ENCODE measurements at regions not wholly inside any gene's neighbourhood (a gene's known extent, or its start where the extent isn't known, plus 50 kb on each side); places are given as distances from the start of the nearest gene placed in this dataset.
A peak's percentile ranks its signal among the peaks of the same experiment; 100 is the strongest.

DNA sequence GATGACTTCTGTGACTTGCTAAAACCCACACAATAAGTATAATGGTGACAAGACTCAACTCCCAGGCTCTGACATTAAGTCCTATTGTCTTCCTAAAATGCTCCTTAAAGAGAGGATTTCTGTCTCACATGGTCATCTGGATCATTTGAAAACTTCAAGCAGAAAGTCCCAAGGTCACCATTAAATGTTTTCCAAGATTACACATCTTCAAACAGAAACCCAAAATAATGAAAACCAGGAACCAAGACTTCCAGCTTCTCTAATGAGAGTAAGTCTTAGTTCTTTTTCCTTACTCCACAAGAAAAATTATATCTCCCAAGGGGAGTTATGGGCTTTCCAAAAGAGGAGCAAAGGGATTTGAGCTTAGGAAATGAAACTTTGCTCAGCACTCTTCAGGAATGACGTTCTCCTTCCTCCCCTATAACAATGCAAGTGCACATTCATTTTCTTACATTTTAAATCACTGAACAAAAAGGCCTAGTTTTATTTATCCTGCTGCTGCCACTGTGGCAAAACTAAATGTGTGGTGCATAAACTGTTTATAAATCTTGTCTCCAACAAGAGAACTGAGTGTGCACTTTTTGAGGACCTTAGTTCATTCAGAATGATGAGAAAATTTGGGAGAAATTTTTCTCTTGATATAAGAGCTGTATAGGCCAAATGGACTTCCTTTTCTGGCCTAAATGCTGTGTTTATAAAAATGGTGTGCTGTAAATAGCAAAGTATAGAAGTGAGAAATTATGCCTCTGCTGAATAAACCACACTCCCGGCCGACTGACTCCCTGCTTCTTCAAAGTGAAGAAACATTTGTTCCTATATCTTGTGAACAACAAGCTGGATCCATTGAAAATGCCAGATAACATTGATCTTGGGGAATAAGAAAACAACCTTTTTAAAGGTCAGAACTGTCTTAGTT lies 148.4 kb upstream of the PLEKHG7 start:
- no peak for DNase-seq (ENCODE audit: low read depth in 2 of 2)

DNA sequence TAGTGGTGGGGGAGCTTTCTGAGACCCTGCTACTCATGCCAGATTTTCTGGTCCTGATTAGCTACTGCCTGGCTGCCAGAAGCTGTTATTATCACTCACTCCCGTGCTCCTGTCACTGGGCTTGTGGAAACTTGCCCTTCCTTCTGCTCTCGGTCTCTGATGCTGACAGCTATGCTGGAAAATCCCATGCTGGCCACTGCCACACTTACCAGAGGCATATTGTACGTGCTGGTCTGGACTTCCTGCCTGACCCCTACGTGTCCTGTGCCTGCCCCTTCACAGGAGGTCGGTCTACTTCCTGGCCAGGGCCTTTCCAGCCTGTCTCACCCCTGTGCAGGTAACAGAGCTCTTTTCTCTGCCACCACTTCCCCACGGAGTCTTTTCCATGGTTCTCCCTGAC lies 149.4 kb upstream of the PLEKHG7 start:
- DNase-seq (ENCODE audit: low read depth in 2 of 2) = no peak

DNA sequence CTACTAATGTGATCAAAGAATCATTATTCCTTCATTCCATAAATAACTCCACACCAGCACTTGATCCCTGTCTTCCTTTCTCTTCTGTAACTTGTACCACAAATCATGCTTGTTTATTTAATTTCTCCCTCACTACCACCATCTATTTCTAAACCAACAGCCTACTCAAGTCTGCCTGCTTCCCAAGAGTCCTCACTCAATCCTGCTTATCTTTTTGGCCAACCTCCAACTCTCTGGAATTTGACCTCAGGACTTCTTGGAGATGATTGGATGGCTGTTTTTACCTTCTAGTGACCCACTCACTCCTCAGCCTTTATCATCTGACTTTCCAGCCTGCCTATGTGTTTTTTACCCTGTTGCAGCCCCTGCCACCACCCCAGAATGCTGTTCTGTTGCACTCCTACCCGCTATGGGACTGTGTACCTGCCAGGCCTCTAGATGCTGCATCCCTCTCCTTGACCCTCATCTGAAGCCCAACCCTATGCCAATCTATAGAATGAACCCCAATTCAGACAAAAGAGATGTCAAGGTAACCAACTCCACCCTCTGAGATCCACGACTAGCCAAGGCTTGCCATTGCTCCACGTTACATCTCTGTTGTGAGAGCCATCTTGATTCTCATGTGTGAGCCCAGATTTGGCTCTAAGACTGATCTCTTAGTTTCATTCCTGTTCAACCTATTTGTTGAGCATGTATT lies 150.2 kb upstream of the PLEKHG7 start:
- no peak for DNase-seq (ENCODE audit: low read depth in 2 of 2)

DNA sequence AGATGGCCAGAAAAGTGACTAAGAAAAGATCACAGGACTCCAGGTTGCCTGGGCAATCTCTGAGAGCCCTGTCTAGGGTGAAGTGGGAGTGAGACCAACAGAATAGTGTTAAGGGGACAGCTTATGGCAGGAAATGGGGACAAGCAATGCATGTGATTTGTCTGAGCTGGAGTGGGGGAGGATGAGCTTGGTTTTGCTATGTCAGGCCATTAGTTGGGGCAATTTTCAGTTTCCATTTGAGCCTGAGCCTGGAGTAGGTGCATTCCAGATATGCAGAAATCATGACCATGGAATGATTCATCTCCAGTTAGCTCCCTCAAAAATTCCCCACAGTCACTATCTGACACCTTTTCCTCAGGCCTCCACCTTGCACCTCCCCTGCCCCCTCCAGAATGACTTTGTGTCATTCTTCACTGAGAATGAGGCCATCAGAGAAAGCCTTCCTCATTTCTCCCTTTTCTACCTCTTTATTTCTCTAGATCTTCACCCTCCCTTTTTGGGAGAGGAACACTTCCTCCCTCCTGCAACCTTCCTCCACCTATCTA lies 150.9 kb upstream of the PLEKHG7 start:
- DNase-seq (ENCODE audit: low read depth in 2 of 2) = peak in 1 of 2 donors; percentile 29

DNA sequence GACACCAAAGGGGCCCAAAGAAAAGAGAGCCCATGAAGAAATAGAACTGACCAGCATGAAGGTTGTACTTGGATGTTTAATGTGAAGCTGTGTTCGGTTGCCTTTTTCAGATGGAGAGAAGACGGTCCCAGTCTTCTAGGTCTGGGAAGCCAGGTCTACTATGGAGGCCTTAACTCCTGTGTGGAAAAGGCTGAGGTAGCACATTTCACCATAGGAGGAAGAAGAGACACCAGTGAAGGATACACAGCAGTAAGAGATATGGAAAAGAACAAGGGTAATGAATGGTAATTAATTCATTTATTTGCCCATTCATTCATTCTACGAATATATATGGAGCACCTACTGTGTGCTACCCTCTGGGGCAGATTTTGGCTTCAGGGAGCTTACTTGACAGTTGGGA lies 151.6 kb upstream of the PLEKHG7 start:
- no peak for DNase-seq (ENCODE audit: low read depth in 2 of 2)

DNA sequence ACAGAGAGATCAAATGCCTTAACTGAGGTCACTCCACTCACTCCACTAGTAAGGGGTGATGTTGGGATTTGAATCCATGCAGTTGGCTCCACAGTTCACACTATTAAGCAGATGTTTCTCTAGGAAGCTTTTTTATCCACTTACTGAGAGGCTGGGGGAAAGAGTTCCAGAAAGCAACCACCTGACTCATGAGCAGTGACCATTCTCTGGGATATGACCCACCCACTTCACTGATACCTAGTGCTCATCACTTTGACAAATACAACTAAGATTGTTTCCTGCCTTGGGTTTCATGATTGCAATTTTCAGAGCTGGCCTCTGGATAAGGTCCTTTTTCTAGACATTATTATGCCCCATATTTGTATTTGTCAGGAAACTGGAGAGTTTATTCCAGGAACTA lies 152.1 kb upstream of the PLEKHG7 start:
- no peak for DNase-seq (ENCODE audit: low read depth in 2 of 2)

DNA sequence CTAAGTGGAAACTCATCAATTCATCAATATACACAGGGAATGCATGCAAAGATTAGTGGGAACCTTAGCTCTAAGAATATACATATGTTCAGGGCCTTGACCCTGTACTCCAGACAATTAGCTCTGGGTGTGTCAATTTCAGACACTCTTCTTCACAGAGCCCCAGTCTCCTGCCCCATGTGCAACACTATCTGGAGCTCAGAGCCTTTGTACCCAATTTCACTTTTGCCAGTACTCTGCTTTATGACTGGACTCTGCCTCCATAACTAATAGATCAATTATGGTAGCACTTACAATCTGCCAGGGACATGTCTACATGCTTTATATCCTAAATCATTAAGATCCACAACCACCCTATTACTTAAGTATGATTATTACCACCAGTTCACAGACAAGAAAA lies 152.5 kb upstream of the PLEKHG7 start:
- no peak for DNase-seq (ENCODE audit: low read depth in 2 of 2)

DNA sequence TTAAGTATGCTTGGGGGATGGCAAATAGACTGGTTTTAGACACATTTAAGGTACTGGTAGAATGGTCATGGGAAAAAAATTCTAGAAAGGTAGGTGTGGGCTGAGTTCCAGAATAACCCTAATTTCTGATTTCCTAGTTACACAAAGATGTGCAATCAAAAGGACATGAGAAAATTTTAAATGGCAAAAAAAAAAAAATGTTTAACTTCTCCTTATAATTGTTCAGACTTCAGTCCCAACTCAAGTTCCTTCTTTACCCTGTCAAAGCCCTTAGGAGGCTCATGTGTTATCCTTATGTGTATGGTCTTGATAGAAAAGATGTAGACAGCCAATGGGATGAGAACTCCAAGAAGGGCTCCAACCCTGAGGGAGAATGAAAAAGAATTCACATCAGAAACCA lies 153.3 kb upstream of the PLEKHG7 start:
- no peak for DNase-seq (ENCODE audit: low read depth in 2 of 2)

DNA sequence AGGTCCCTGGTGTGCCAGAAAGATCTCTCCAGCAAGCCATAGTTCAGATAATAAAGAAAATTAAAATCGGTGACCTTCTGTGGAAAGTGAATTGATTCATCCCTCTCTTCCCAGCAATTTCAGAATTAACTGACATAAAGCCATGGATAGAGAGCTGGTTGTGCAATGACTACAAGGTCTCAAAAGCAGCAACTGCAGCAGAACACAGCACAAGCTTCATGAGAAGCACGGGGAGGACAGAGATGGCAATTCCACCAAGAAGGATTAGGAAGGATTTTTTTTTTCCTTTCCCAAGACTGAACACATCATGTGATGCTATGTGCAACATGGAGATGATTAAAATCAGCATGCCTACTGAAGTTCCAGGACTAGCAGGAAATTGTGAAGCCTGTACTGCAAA lies 154.9 kb upstream of the PLEKHG7 start:
- no peak for DNase-seq (ENCODE audit: low read depth in 2 of 2)

DNA sequence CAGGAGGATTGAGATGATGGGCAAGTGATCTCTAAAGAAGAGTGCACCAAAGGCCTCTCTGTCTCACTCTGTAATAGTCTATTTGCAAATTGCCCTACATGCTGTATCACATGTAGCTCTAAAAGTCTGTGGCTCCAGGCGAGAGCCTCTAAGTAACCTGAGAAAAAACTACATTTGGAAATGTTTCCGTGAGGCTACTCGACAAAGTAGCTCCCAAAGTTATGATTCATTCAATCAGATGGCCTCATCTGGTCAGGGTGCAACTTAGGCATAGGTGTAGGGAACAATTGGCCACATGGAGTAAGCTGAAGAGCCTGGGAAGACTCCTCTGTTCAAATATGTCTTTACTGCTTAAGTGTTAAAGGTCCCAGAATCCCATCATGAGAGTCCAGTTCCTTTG lies 155.4 kb upstream of the PLEKHG7 start:
- no peak for DNase-seq (ENCODE audit: low read depth in 2 of 2)

DNA sequence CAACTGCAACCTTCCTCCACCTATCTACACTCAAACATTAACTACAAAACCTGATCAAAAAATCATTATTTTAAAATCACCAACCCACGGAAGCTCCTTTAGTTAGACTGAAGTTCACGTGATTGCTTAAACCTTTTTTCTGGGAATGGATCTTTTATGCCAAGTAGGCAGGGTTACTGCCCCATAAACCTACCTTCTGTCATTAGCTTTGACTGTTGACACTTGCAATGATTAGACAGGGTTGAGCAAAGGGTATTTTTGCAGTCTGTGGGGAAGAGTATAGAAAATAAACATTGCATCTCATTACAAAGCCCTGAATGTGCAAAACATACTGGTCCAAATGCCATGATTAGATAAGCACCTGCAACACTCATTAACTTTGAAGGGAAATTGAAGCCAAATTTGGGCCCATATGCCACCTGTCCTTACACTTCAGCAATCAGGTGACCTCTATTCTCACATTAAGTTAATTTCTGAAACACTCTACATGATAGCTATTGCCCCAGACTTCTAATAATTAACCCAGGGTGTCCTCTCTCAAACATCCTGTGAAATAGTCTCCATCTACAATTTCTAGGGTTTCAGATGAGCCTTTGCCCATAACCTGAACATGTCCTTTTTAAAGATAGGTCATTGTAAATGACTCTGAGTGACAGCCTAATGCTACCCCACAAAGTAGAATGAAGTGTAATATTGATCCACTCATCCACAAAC lies 156.0 kb upstream of the PLEKHG7 start:
- no peak for DNase-seq (ENCODE audit: low read depth in 2 of 2)

DNA sequence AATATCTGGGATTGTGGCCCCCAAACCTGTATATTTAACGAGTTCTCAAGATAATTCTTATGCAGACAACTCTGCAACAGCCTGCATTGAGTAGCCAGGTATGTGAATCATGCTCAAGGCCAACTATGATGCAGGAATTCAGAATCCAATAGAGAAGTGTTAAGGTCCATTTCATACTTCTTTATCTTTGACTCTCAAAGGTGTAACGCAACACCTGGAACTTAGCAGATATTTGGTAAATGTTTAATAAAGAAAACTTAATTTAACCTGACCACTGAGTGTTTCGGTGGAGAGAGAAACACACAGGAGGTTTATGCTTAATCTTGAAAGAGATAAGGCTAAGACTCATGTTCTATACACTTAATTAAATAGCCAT lies 156.5 kb upstream of the PLEKHG7 start:
- no peak for DNase-seq (ENCODE audit: low read depth in 2 of 2)

DNA sequence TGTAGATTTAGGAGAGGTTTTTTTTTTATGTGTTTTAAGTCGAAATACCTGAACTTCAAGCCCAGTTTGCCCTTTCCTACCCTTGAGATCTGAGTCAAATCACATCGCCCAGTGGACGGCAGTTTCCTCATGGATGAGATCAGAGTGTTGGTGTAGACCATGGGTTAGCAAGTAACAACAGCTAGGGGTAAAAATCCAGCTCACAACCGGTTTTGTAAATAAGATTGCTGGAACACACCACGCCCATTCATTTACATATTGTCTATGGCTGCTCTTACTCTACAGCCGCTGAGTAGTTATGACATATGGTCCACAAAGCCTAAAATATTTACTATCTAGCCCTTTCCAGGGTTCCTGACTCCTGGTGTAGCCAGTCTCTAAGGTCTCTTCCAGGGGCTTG lies 158.5 kb upstream of the PLEKHG7 start:
- no peak for DNase-seq (ENCODE audit: low read depth in 2 of 2)

DNA sequence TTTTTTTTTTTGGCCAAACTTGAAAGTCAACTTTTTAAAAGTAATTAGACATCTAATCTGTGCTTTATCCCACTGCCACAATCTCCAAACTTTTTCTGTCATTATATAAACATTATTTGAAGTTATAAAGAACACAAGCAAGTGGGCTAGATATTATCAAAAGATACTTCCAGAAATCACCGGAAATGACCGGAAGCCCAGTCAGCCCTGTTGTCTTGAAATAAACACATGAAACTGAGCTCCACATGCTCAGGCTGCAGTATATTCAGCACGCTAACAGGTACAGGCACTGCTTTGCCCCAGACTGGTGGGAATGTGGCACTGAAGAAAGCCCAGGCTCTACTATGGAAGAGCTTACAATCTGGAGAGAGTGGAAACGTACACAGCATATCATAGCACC lies 158.9 kb upstream of the PLEKHG7 start:
- no peak for DNase-seq (ENCODE audit: low read depth in 2 of 2)

DNA sequence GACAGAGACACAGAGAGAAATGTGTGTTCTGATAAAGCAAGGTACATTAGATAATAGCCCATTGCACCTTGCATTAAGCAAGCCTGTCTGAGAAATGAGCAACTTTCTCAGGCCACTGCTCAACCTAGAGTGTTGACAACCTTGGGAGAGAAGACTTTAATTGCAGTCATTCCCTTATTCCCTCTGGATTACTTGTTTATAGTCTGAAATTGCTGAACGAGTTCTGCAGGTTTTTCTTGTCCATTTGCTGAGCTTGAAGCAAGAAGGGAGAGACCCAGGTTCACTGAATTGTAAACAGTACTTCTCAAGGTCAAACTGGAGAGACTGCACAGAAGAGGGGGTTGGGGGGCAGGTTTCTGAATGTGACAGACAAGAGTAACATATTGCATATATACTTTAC lies 159.4 kb upstream of the PLEKHG7 start:
- DNase-seq (ENCODE audit: low read depth in 2 of 2) = no peak

DNA sequence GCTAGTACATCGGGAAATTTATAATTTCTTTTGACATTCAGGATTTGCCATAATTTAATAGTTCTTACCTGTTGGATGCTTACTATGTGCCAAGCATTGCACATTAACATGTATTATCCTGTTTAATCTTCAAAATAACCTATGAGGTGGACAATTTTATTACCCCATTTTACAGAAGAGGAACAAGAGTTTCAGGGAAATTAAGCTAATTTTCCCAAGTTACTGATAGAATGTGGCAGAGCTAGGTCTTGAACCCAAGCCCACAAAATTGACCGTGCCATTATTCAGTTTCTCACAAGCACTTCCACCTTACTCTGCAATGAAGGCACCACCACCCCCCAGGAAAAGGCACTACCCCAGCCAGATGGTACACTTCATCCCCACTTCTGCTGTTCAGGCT lies 161.1 kb upstream of the PLEKHG7 start:
- no peak for DNase-seq (ENCODE audit: low read depth in 2 of 2)

DNA sequence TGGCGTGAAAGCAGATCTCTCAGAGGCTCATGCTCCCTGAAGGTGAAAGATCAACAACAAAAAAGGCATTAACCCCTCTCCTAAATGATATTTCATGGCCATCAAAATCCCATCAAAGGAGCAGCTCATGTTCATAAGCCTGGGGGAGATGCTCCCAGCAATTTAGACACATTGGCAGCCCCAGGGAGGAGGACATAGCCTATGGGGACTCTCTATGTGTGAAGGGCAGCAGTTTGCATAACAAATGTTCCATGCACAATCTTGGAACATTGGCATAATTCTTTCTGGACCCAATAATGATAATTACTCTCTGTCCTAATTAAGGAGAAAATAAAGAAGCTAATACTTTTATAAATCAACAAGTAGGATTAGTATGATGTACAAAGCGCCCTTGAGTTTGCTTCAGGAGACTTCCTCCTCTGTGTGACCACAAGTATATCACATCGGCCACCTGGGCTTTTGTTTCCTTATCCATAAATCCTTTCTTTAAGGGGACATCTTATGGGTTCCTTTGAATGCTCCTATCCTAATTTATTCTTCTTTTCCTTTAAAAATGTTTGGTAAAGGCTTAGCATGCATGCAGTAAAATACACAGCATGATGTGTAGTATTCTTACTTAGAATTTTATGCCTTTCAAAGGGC lies 161.9 kb upstream of the PLEKHG7 start:
- DNase-seq (ENCODE audit: low read depth in 2 of 2) = no peak

DNA sequence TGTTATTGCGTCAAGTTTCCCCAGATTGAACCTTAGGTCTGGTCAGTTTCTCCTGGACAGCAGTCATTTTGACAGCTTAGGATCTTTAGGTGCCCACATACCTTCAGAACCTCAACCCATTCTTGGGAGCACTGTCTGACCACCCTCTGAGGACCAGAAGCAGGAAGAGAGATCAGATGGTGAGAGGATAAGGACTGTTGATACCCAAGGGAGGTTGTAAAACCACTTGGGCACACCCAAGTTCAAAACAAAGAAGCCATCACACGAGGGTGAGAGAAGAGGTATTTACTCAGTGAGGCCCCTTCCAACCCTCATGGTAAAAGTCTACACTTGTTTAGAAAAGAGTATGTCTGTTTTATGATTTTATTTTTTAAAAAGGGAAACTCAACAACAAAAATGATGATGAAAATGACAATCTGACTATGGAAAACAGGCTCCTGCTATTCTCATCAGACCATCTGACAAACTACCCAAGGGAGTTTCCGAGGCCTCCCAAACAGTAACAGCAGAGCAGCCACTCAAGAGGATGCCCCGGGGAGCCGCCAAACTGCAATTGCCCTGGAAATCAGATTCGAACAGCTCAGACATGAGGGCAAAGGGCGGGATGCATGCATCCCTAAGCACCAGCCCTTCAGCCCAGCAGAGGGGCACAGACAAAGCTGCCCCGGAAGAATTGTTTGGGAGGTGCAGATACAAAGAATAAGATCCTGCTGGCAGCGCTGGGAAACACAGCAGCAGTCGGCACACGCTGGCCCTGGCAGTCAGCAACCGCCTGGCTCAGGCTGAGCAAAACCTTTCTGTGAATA lies 162.6 kb upstream of the PLEKHG7 start:
- DNase-seq (ENCODE audit: low read depth in 2 of 2) = no peak

DNA sequence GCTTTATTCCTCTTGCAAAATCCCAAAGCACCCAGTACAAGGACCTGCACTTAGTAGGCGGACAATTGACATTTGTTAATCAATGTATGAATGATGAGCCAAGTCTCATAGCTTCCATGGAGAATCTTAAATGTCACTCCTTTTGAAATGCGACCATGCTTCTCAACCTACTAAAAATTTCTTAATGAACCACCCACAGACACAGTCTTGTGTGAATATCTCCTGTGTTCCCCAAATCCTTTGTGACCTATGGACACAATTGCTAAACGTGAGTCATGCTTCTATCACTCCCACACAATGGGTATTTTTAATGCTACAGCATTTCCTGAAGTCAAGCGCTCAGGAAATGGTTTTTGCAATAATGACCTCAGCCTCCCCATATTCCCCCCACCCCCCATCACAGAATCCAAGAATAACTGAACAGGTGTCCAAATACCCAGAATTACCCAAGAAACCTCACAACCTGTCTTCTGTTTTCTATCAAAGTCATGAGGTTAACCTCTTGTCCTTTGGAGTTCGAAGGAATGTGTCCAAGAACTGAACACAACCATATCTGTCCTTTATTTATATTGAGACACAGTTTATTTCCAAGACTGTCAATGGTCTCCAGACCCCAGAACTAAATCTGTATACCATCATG lies 163.6 kb upstream of the PLEKHG7 start:
- DNase-seq (ENCODE audit: low read depth in 2 of 2) = no peak

DNA sequence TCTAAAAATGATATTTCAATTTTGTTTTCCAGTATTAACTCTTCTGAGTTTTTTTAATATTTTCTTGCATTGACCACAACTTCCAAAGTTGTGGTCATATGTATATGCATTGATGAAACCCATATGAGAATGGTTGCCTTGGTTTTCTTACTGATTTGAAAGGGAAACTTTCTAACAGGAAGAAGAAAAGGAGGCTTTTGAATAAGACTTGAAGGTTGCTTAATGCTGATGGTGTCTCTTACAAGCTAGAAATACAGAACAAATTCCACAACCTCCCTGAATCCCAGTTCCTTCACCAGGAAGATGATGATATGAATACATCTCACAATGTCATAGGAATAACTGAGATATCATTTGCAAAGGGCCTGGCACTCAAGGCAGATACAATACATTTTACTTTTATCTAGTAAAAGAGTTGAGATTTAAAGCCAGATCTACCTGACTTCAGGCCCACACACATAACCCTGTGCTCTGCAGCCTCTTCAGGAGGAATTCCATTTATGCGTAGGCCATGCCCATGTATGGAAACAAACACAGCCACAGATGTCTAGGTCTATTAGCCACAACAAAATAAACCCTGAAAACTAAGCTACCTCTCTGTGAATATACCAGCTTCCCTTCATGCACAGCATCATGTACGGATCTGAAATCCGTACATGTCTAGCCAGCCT lies 165.4 kb upstream of the PLEKHG7 start:
- no peak for DNase-seq (ENCODE audit: low read depth in 2 of 2)

All from stimulated activated CD4-positive, alpha-beta T cell treated with anti-CD3 and anti-CD28 coated beads, Interleukin-1b, Interleukin-23, amount 100 ng/mL, for 1 hour (primary cell).